MM.1S (cell line): ENCODE measurements at regions not wholly inside any gene's neighbourhood (a gene's known extent, or its start where the extent isn't known, plus 50 kb on each side); places are given as distances from the start of the nearest gene placed in this dataset.

Experiments
- DNase-seq: peaks from one replicate; pipeline ENCODE4 v3.0.0-alpha.2; 2015
- H2AFZ ChIP-seq: fragments of 300-600 bp; sonication (generic); 2 replicates; pipeline ENCODE4 v1.6.0; 2016; ENCODE audit warnings: antibody characterized with exemption, low read length
- H3F3A ChIP-seq: fragments of 300-600 bp; sonication (generic); 2 replicates; pipeline ENCODE4 v1.6.1; 2016; ENCODE audit warnings: mild to moderate bottlenecking, antibody characterized with exemption, low read length, moderate library complexity, mixed read lengths; ENCODE audit not compliant: insufficient read depth
- H3K27ac ChIP-seq: fragments of 300-600 bp; sonication (generic); 2 replicates; pipeline ENCODE4 v1.5.1; 2016; ENCODE audit warnings: mild to moderate bottlenecking, low read length
- H3K27me3 ChIP-seq: fragments of 300-600 bp; sonication (generic); replicated peaks from 2 replicates; pipeline ENCODE4 v1.6.0; 2016; ENCODE audit warnings: low read length; ENCODE audit not compliant: insufficient read depth
- H3K36me3 ChIP-seq: fragments of 300-600 bp; sonication (generic); replicated peaks from 2 replicates; pipeline ENCODE4 v1.6.1; 2016; ENCODE audit warnings: mild to moderate bottlenecking, low read length, mixed read lengths; ENCODE audit not compliant: insufficient read depth
- H3K4me1 ChIP-seq: fragments of 300-600 bp; sonication (generic); 2 replicates; pipeline ENCODE4 v1.6.1; 2016; ENCODE audit warnings: low read length, mixed read lengths
- H3K4me2 ChIP-seq: fragments of 300-600 bp; sonication (generic); 2 replicates; pipeline ENCODE4 v1.6.0; 2016; ENCODE audit warnings: low read depth, low read length
- H3K4me3 ChIP-seq: fragments of 300-600 bp; sonication (generic); 2 replicates; pipeline ENCODE4 v1.5.1; 2016; ENCODE audit warnings: low read length, mixed read lengths
- H3K79me2 ChIP-seq: fragments of 300-600 bp; sonication (generic); 2 replicates; pipeline ENCODE4 v1.6.1; 2016; ENCODE audit warnings: mixed run types, low read length, mixed read lengths
- H3K9ac ChIP-seq: fragments of 300-600 bp; sonication (generic); 2 replicates; pipeline ENCODE4 v1.6.1; 2016; ENCODE audit warnings: low read length, mixed read lengths
- H3K9me2 ChIP-seq: fragments of 300-600 bp; sonication (generic); replicated peaks from 2 replicates; pipeline ENCODE4 v1.6.1; 2016; ENCODE audit warnings: mild to moderate bottlenecking, low read length, mixed read lengths; ENCODE audit not compliant: insufficient read depth
- H3K9me3 ChIP-seq: fragments of 300-600 bp; sonication (generic); replicated peaks from 2 replicates; pipeline ENCODE4 v1.6.1; 2016; ENCODE audit warnings: mild to moderate bottlenecking, low read length, mixed read lengths; ENCODE audit not compliant: insufficient read depth
- H4K20me1 ChIP-seq: fragments of 300-600 bp; sonication (generic); 2 replicates; pipeline ENCODE4 v1.6.1; 2016; ENCODE audit warnings: mild to moderate bottlenecking, low read length, moderate library complexity, mixed read lengths; ENCODE audit not compliant: insufficient read depth
- CTCF ChIP-seq: fragments of 300-600 bp; sonication (generic); IDR thresholded peaks from 2 replicates; pipeline ENCODE4 v1.5.1; 2016; ENCODE audit warnings: antibody characterized with exemption, low read length, mixed read lengths
- EZH2 ChIP-seq: fragments of 300-600 bp; sonication (generic); optimal IDR thresholded peaks from 2 replicates; pipeline ENCODE3; 2017; ENCODE audit warnings: low read depth, mild to moderate bottlenecking, antibody characterized with exemption, low read length, mixed read lengths
- EZH2phosphoT487 ChIP-seq: fragments of 300-600 bp; sonication (generic); IDR thresholded peaks from 2 replicates; pipeline ENCODE4 v1.6.1; 2018; ENCODE audit warnings: antibody characterized with exemption, low read length

DNA sequence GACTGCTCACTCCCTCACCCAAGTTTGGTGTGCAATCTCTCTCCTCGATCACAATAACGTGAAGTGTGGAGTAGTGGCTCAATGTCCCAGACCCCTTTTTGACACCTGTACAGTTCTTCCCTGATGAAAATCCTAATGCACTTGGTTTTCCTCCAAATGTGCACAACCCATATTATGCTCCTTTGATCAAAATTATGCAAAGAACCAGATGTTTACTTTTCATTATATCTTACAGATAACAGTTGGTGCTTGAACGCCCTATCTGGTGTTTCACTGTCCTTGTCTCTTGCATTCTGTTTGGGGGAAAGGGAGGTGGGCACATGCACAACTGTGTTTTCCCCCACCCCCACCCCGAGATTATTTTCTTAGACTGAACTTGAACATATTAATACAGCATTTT is 85.0 kb upstream of the CREB1 start:
- Histone ChIP-seq H3F3A (no peaks in the 10 kb centered on the region), H3K4me3 (no peak overlapping the region)
- TF ChIP-seq CTCF (no peak), EZH2phosphoT487 (no peak), EZH2 (no peak)

DNA sequence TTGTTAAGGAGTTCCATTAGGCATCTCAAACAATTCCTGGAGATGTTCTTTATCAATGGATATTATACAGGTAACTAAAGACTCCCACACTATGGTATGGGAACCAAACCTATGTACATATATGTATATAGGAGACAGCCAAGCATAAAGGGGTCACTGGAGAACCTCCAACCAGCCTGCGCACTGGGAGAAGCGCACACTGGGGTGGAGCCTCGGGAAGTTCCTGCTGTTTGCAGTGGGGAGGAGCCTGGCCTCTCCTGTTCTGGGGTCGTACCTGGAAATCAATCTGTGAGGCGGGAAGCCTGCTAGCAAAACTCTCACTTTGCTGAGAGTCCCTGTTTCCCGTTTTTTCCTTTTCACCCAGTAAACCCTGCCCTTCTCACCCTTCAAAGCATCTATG is 83.1 kb upstream of the CREB1 start:
- no peaks in the 10 kb centered on the region for H3F3A ChIP-seq
- H4K20me1 ChIP-seq: no peaks in the 10 kb centered on the region
- H3K9ac ChIP-seq: no peak overlapping the region
- DNase-seq: no peak
- no peak overlapping the region for H3K27ac ChIP-seq
- no peaks in the 10 kb centered on the region for H3K27me3 ChIP-seq
- no peaks in the 10 kb centered on the region for H3K79me2 ChIP-seq
- H3K9me2 ChIP-seq: no peaks in the 10 kb centered on the region
- H3K36me3 ChIP-seq: no peaks in the 10 kb centered on the region
- no peak overlapping the region for H3K4me3 ChIP-seq
- H3K9me3 ChIP-seq: no peaks in the 10 kb centered on the region
- TF ChIP-seq EZH2phosphoT487 (no peak), CTCF (no peak), EZH2 (no peak)
- no peak overlapping the region for H3K4me2 ChIP-seq
- H2AFZ ChIP-seq: no peak overlapping the region
- H3K4me1 ChIP-seq: no peaks in the 10 kb centered on the region

More for the DNA sequence above, 85.0 kb upstream of the CREB1 start:
- H3K79me2 ChIP-seq: no peaks in the 10 kb centered on the region
- no peak overlapping the region for H3K9ac ChIP-seq
- no peaks in the 10 kb centered on the region for H3K36me3 ChIP-seq
- no peaks in the 10 kb centered on the region for H4K20me1 ChIP-seq
- H3K4me1 ChIP-seq: no peaks in the 10 kb centered on the region
- H3K27ac ChIP-seq: no peak overlapping the region
- no peak for DNase-seq
- no peaks in the 10 kb centered on the region for H3K9me3 ChIP-seq
- no peaks in the 10 kb centered on the region for H3K27me3 ChIP-seq
- no peaks in the 10 kb centered on the region for H3K9me2 ChIP-seq
- no peak overlapping the region for H3K4me2 ChIP-seq
- H2AFZ ChIP-seq: no peak overlapping the region

DNA sequence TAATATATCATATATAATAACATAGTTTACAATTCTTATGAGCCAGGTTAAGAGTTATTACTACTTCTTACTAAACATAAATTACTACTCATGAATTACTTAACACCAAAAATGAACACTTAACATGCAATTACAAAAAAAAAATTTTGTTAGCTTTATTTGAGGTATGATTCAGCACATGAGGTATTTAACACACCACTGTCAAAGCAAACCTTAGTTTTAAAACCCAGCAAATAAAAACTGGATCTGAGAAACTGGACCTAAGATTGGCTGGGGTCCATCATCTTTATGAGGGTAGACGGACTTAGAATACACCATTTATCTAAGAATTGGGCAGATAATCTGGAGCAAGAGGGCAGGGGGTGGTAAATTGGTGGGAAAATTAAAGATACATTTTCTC is 81.8 kb upstream of the CREB1 start:
- no peak overlapping the region for H3K4me3 ChIP-seq
- no peaks in the 10 kb centered on the region for H3K36me3 ChIP-seq
- H3K27me3 ChIP-seq: no peaks in the 10 kb centered on the region
- no peak overlapping the region for H3K27ac ChIP-seq
- H4K20me1 ChIP-seq: no peaks in the 10 kb centered on the region
- no peaks in the 10 kb centered on the region for H3K9me2 ChIP-seq
- H3F3A ChIP-seq: no peaks in the 10 kb centered on the region
- no peak for TF ChIP-seq EZH2phosphoT487
- no peaks in the 10 kb centered on the region for H3K79me2 ChIP-seq
- DNase-seq: no peak
- no peak overlapping the region for H3K4me2 ChIP-seq
- H3K4me1 ChIP-seq: no peaks in the 10 kb centered on the region
- H3K9me3 ChIP-seq: no peaks in the 10 kb centered on the region
- no peak overlapping the region for H2AFZ ChIP-seq
- no peak overlapping the region for H3K9ac ChIP-seq

- Histone ChIP-seq H3K36me3 (no peaks in the 10 kb centered on the region), H3K9me3 (no peaks in the 10 kb centered on the region), H3K4me2 (no peak overlapping the region), H4K20me1 (no peaks in the 10 kb centered on the region), H2AFZ (no peak overlapping the region), H3K27me3 (no peaks in the 10 kb centered on the region), H3K9me2 (no peaks in the 10 kb centered on the region), H3K4me1 (no peaks in the 10 kb centered on the region), H3K4me3 (no peak overlapping the region), H3K9ac (no peak overlapping the region), H3F3A (no peaks in the 10 kb centered on the region), H3K27ac (no peak overlapping the region), H3K79me2 (no peaks in the 10 kb centered on the region)
- DNase-seq: no peak
- TF ChIP-seq CTCF (no peak), EZH2phosphoT487 (no peak), EZH2 (no peak)
Observed at GRCh38 chr2:207449642-207450165, 80.1 kb upstream of the CREB1 start.
